ENCODE measurements at regions not wholly inside any gene's neighbourhood (a gene's known extent, or its start where the extent isn't known, plus 50 kb on each side); places are given as distances from the start of the nearest gene placed in this dataset.

DNA sequence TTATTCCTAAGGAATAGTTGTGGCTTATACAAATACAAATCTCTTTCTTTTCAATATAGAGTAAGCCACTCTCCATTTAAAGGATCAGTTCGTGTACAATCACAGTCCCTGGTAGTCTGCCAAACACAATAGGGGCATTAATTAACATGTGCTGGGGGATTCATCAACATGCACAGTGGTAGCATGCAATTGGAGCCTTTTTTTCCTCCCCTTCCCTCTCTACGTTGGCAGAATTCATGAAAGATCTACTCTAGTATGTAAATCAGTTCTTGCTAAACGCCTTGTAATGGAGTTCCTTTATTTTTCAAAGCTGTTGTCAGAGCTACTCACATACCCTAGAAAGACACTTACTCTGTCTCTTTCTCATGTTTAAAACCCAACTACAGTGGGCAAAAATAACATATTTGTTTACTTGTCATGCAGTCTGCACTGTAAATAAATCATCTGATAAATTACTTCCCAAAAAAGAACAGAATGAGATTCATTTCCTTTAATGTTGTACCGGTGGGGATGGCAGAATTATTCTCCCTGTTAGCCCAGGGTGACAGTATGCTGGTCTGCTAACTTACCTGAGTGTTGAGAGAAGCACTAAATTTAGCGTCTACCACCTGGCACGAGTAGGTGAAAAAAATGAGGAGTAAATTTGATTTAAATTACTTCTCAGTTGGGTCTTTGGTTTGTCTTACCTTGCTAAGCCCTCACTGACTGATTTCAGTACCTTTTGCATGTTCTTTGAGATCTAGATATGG lies 341.5 kb upstream of the CCNH start:
- TF ChIP-seq, protein P1, sequence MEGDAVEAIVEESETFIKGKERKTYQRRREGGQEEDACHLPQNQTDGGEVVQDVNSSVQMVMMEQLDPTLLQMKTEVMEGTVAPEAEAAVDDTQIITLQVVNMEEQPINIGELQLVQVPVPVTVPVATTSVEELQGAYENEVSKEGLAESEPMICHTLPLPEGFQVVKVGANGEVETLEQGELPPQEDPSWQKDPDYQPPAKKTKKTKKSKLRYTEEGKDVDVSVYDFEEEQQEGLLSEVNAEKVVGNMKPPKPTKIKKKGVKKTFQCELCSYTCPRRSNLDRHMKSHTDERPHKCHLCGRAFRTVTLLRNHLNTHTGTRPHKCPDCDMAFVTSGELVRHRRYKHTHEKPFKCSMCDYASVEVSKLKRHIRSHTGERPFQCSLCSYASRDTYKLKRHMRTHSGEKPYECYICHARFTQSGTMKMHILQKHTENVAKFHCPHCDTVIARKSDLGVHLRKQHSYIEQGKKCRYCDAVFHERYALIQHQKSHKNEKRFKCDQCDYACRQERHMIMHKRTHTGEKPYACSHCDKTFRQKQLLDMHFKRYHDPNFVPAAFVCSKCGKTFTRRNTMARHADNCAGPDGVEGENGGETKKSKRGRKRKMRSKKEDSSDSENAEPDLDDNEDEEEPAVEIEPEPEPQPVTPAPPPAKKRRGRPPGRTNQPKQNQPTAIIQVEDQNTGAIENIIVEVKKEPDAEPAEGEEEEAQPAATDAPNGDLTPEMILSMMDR (IDR thresholded peaks at IDR 0.05), result no peak
- no peak overlapping the region for H3K4me3 ChIP-seq
- no peak overlapping the region for H3K27ac ChIP-seq
- DNase-seq (ENCODE audit: low spot score), result no peak

GRCh38 chr5:87752362-87752761 lies 339.6 kb upstream of the CCNH start:
- Histone ChIP-seq H3K27ac (no peak overlapping the region), H3K4me3 (no peak overlapping the region)
- TF ChIP-seq, protein P1 (IDR thresholded peaks at IDR 0.05), result no peak
- DNase-seq (ENCODE audit: low spot score), result no peak

- no peak overlapping the region for H3K4me3 ChIP-seq
- DNase-seq (ENCODE audit: low spot score), result no peak
- TF ChIP-seq, protein P1 (IDR thresholded peaks at IDR 0.05), result no peak
- no peak overlapping the region for H3K27ac ChIP-seq
These were observed 339.1 kb upstream of the CCNH start for GRCh38 chr5:87751824-87752223.

DNA sequence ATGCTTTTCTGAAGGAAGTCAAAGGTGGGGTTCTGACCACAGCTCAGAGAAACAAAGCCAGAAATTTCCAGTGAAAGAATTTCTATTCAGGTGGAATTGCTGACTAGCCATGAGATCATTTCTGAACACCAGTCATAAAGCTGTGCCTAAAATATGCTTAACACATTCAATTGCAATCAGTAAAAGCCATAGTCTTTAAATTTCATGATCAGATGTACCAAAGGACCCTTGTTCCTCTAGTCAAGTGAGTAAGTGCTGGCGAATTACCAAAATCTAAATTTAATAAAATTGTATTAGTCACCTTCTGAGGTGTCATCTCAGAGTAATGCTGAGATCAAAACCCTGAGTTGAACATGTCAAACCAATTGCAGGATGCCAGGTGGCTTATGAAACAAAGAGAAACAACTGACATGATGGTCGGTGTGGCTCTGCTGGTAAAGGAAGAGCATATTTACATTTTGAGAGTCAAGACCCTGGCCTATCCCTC lies 334.2 kb upstream of the CCNH start:
- DNase-seq (ENCODE audit: low spot score), result no peak

GRCh38 chr5:87746341-87746740 lies 333.6 kb upstream of the CCNH start:
- DNase-seq (ENCODE audit: low spot score), result no peak
- H3K27ac ChIP-seq, result no peak overlapping the region
- H3K4me3 ChIP-seq, result no peak overlapping the region
- TF ChIP-seq, protein P1 (IDR thresholded peaks at IDR 0.05), result no peak

More for the DNA sequence above, 334.2 kb upstream of the CCNH start:
- TF ChIP-seq, protein P1 (IDR thresholded peaks at IDR 0.05), result no peak
- Histone ChIP-seq H3K27ac (no peak overlapping the region), H3K4me3 (no peak overlapping the region)

GRCh38 chr5:87741881-87742280 lies 329.2 kb upstream of the CCNH start:
- no peak overlapping the region for H3K27ac ChIP-seq
- TF ChIP-seq, protein P1 (IDR thresholded peaks at IDR 0.05), result no peak
- no peak overlapping the region for H3K4me3 ChIP-seq
- DNase-seq (ENCODE audit: low spot score), result no peak

- TF ChIP-seq, protein P1 (IDR thresholded peaks at IDR 0.05), result no peak
- Histone ChIP-seq H3K27ac (no peak overlapping the region), H3K4me3 (no peak overlapping the region)
- no peak for DNase-seq (ENCODE audit: low spot score)
These were observed 323.2 kb upstream of the CCNH start for GRCh38 chr5:87735923-87736322.
